ENCODE measurements at regions not wholly inside any gene's neighbourhood (a gene's known extent, or its start where the extent isn't known, plus 50 kb on each side); places are given as distances from the start of the nearest gene placed in this dataset.

- Histone ChIP-seq H3K9ac (replicated peaks; ENCODE audit: extremely low read depth, insufficient read depth, low read length) (no peak overlapping the region), H2AFZ (ENCODE audit: low read depth, low read length) (no peak overlapping the region), H3K79me2 (ENCODE audit: control insufficient read depth, insufficient read depth, low read length) (no peaks in the 10 kb centered on the region), H3K27ac (ENCODE audit: insufficient read depth, low read depth, low read length) (no peak overlapping the region), H3K27me3 (ENCODE audit: control insufficient read depth in 2 of 2, insufficient read depth in 2 of 2, low read length in 2 of 2) (no peaks in the 10 kb centered on the region), H4K20me1 (replicated peaks; ENCODE audit: control insufficient read depth, extremely low read depth, insufficient read depth, low read length) (no peaks in the 10 kb centered on the region), H3K9me3 (replicated peaks; ENCODE audit: control insufficient read depth, insufficient read depth, low read length) (no peaks in the 10 kb centered on the region), H3K4me1 (ENCODE audit: control insufficient read depth, extremely low read depth, insufficient read depth, low read length) (no peaks in the 10 kb centered on the region), H3K4me3 (replicated peaks in 1 of 3; ENCODE audit: insufficient read depth in 1 of 3, low read depth in 1 of 3, low read length in 3 of 3) (no peak overlapping the region), H3K36me3 (ENCODE audit: control insufficient read depth in 2 of 2, extremely low read depth in 1 of 2, insufficient read depth in 2 of 2, low read length in 2 of 2) (no peaks in the 10 kb centered on the region), H3K4me2 (ENCODE audit: insufficient read depth, low read length) (no peak overlapping the region), H3K9me1 (replicated peaks; ENCODE audit: control insufficient read depth, extremely low read depth, insufficient read depth, low read length) (no peaks in the 10 kb centered on the region)
- DNase-seq (ENCODE audit: low read depth, low spot score) (no peak), FAIRE-seq (no peak)
- intact Hi-C loops (cut with micrococcal nuclease) (no loop called here), dilution Hi-C loops (cut with MboI; ENCODE audit: extremely low pct_ligation_motif_present, low sequenced_read_pairs) (no loop called here)
- TF ChIP-seq FOS (IDR thresholded peaks at IDR 0.05; ENCODE audit: borderline replicate concordance, insufficient read depth, low read length) (no peak), CTCF (IDR thresholded peaks at IDR 0.05; ENCODE audit: extremely low read depth in 1 of 2, insufficient read depth in 1 of 2, low read depth in 1 of 2, low read length in 2 of 2) (no peak), POLR2A (IDR thresholded peaks at IDR 0.05; ENCODE audit: low read depth, low read length) (no peak), EZH2 (IDR thresholded peaks at IDR 0.05; ENCODE audit: borderline replicate concordance, low read depth, low read length, severe bottlenecking) (no peak), POLR2AphosphoS5 (IDR thresholded peaks at IDR 0.05; ENCODE audit: insufficient read depth, low read depth, low read length) (no peak), MYC (IDR thresholded peaks at IDR 0.05; ENCODE audit: low read depth, low read length) (no peak), JUN (IDR thresholded peaks at IDR 0.05; ENCODE audit: borderline replicate concordance, insufficient read depth, insufficient read length, low read depth) (no peak), GATA2 (IDR thresholded peaks at IDR 0.05; ENCODE audit: insufficient read depth, insufficient read length, low read depth, low read length) (no peak), MAX (IDR thresholded peaks at IDR 0.05; ENCODE audit: insufficient read depth, insufficient read length) (no peak)
- POLR2A ChIA-PET: no interaction called here
- BruUV-seq (replicated peaks): no TSS peak
- CTCF ChIA-PET: no interaction called here
These were observed 251.2 kb downstream of the ENGASE start for GRCh38 chr17:79325709-79326430.
